Chondrocyte (in vitro differentiated cells): ENCODE measurements at regions not wholly inside any gene's neighbourhood (a gene's known extent, or its start where the extent isn't known, plus 50 kb on each side); places are given as distances from the start of the nearest gene placed in this dataset.

Experiments
- DNase-seq: peaks from one replicate; pipeline ENCODE4 v3.0.0; 2021; ENCODE audit warnings: mixed read lengths, low spot score
- H3K27ac Mint-ChIP-seq: one replicate; pipeline ENCODE4 v1.8.0; 2021; ENCODE audit warnings: mild to moderate bottlenecking, moderate library complexity, mixed read lengths; ENCODE audit not compliant: unreplicated experiment
- H3K27me3 Mint-ChIP-seq: 2 replicates; pipeline ENCODE4 v1.8.0; 2021; ENCODE audit warnings: low read depth, mixed read lengths
- H3K36me3 Mint-ChIP-seq: 2 replicates; pipeline ENCODE4 v1.8.0; 2021; ENCODE audit warnings: low read depth, mixed read lengths
- H3K4me1 Mint-ChIP-seq: 2 replicates; pipeline ENCODE4 v1.8.0; 2021; ENCODE audit warnings: low read depth, mild to moderate bottlenecking, mixed read lengths
- H3K4me3 Mint-ChIP-seq: one replicate; pipeline ENCODE4 v1.8.0; 2021; ENCODE audit warnings: mild to moderate bottlenecking, moderate library complexity, mixed read lengths; ENCODE audit not compliant: unreplicated experiment
- H3K9me3 Mint-ChIP-seq: 2 replicates; pipeline ENCODE4 v1.8.0; 2021; ENCODE audit warnings: low read depth, mixed read lengths
- CTCF ChIP-seq: fragments of 200-600 bp; sonication (generic); IDR thresholded peaks from 2 replicates; pipeline ENCODE4 v1.5.0; 2021; ENCODE audit warnings: antibody characterized with exemption, mild to moderate bottlenecking, moderate library complexity

- peaks cover 3% of the 10 kb centered on the region for H3K4me1 Mint-ChIP-seq
- DNase-seq = no peak
- no peaks in the 10 kb centered on the region for H3K27me3 Mint-ChIP-seq
- no peaks in the 10 kb centered on the region for H3K9me3 Mint-ChIP-seq
- no peak overlapping the region for H3K27ac Mint-ChIP-seq
- TF ChIP-seq CTCF = no peak
- H3K4me3 Mint-ChIP-seq = no peak overlapping the region
- no peaks in the 10 kb centered on the region for H3K36me3 Mint-ChIP-seq
Observed at GRCh38 chr7:131148258-131148657, 179.4 kb upstream of the MKLN1 start.

- Mint-ChIP-seq H3K27ac (no peak overlapping the region), H3K9me3 (no peaks in the 10 kb centered on the region), H3K4me3 (no peak overlapping the region), H3K4me1 (peaks cover 3% of the 10 kb centered on the region), H3K27me3 (no peaks in the 10 kb centered on the region), H3K36me3 (no peaks in the 10 kb centered on the region)
- no peak for TF ChIP-seq CTCF
- DNase-seq = no peak
Observed at GRCh38 chr7:131148708-131149428, 178.8 kb upstream of the MKLN1 start.

- no peak overlapping the region for H3K4me3 Mint-ChIP-seq
- TF ChIP-seq CTCF = no peak
- no peaks in the 10 kb centered on the region for H3K36me3 Mint-ChIP-seq
- no peak overlapping the region for H3K27ac Mint-ChIP-seq
- no peaks in the 10 kb centered on the region for H3K27me3 Mint-ChIP-seq
- peaks cover 3% of the 10 kb centered on the region for H3K4me1 Mint-ChIP-seq
- H3K9me3 Mint-ChIP-seq = no peaks in the 10 kb centered on the region
- DNase-seq = no peak
Observed at GRCh38 chr7:131149429-131149773, 178.3 kb upstream of the MKLN1 start.

GRCh38 chr7:131149840-131150239 is 177.8 kb upstream of the MKLN1 start:
- Mint-ChIP-seq H3K9me3 (no peaks in the 10 kb centered on the region), H3K27ac (no peak overlapping the region), H3K4me3 (no peak overlapping the region), H3K27me3 (no peaks in the 10 kb centered on the region), H3K36me3 (no peaks in the 10 kb centered on the region), H3K4me1 (peaks cover 3% of the 10 kb centered on the region)
- no peak for TF ChIP-seq CTCF
- no peak for DNase-seq

GRCh38 chr7:131151034-131151433 is 176.6 kb upstream of the MKLN1 start:
- TF ChIP-seq CTCF = no peak
- Mint-ChIP-seq H3K4me1 (peaks cover 3% of the 10 kb centered on the region), H3K27ac (no peak overlapping the region), H3K27me3 (no peaks in the 10 kb centered on the region), H3K4me3 (no peak overlapping the region), H3K9me3 (no peaks in the 10 kb centered on the region), H3K36me3 (no peaks in the 10 kb centered on the region)
- DNase-seq = no peak
